Neural cell (in vitro differentiated cells): ENCODE measurements at regions not wholly inside any gene's neighbourhood (a gene's known extent, or its start where the extent isn't known, plus 50 kb on each side); places are given as distances from the start of the nearest gene placed in this dataset.

ENCODE experiments used
- H2AFZ ChIP-seq: fragments of 200-600, 300-800 bp; sonication (generic), shearing (Covaris generic); 2 replicates; pipeline ENCODE4 v1.6.0; 2014; ENCODE audit warnings: low read depth, mild to moderate bottlenecking, antibody characterized with exemption, low read length, moderate library complexity
- H3F3A ChIP-seq: fragments of 200-600 bp; shearing (Covaris generic); 2 replicates; pipeline ENCODE4 v1.6.1; 2016; ENCODE audit warnings: mild to moderate bottlenecking, moderate library complexity, mixed read lengths, antibody characterized with exemption, low read length; ENCODE audit not compliant: insufficient read depth, poor library complexity, severe bottlenecking
- H3K27ac ChIP-seq: fragments of 200-600, 300-800 bp; sonication (generic), shearing (Covaris generic); 2 replicates; pipeline ENCODE4 v1.5.1; 2014; ENCODE audit warnings: mild to moderate bottlenecking, low read length, moderate library complexity
- H3K27me3 ChIP-seq: fragments of 300-800, 200-600 bp; sonication (generic), shearing (Covaris generic); 2 replicates; pipeline ENCODE4 v1.6.0; 2014; ENCODE audit warnings: mild to moderate bottlenecking, low read depth, low read length, moderate library complexity; ENCODE audit not compliant: insufficient read depth
- H3K36me3 ChIP-seq: fragments of 300-800, 200-600 bp; sonication (generic), shearing (Covaris generic); 2 replicates; pipeline ENCODE4 v1.5.1; 2014; ENCODE audit warnings: mild to moderate bottlenecking, antibody characterized with exemption, low read length, moderate library complexity; ENCODE audit not compliant: insufficient read depth
- H3K4me2 ChIP-seq: fragments of 300-800, 200-600 bp; sonication (generic), shearing (Covaris generic); 2 replicates; pipeline ENCODE4 v1.6.0; 2014; ENCODE audit warnings: mild to moderate bottlenecking, low read length
- H3K4me3 ChIP-seq: fragments of 300-800, 200-600 bp; sonication (generic), shearing (Covaris generic); 2 replicates; pipeline ENCODE4 v1.5.1; 2014; ENCODE audit warnings: mild to moderate bottlenecking, low read length, moderate library complexity
- H3K79me2 ChIP-seq: fragments of 200-600 bp; shearing (Covaris generic); replicated peaks from 2 replicates; pipeline ENCODE4 v1.6.0; 2014; ENCODE audit warnings: mild to moderate bottlenecking, low read length, moderate library complexity; ENCODE audit not compliant: insufficient read depth
- H3K9ac ChIP-seq: fragments of 300-800, 200-600 bp; sonication (generic), shearing (Covaris generic); 2 replicates; pipeline ENCODE4 v1.6.1; 2016; ENCODE audit warnings: mild to moderate bottlenecking, low read length, mixed read lengths
- H3K9me2 ChIP-seq: fragments of 200-600 bp; shearing (Covaris generic); 2 replicates; pipeline ENCODE4 v1.6.1; 2016; ENCODE audit warnings: mild to moderate bottlenecking, low read length, mixed read lengths; ENCODE audit not compliant: insufficient read depth
- H3K9me3 ChIP-seq: fragments of 200-600, 300-800 bp; sonication (generic), shearing (Covaris generic); 2 replicates; pipeline ENCODE4 v1.6.1; 2016; ENCODE audit warnings: mild to moderate bottlenecking, mixed run types, low read length, moderate library complexity, mixed read lengths
- H4K20me1 ChIP-seq: fragments of 200-600 bp; shearing (Covaris generic); 2 replicates; pipeline ENCODE4 v1.6.1; 2016; ENCODE audit warnings: mild to moderate bottlenecking, mixed run types; ENCODE audit not compliant: insufficient read depth
- CTCF ChIP-seq: fragments of 450-650 bp; IDR thresholded peaks from 2 replicates; pipeline ENCODE4 v1.5.1; 2014; ENCODE audit warnings: antibody characterized with exemption, mild to moderate bottlenecking, moderate library complexity; ENCODE audit not compliant: poor library complexity, severe bottlenecking
- EP300 ChIP-seq: fragments of 450-650 bp; conservative IDR thresholded peaks from 2 replicates; pipeline ENCODE4 v1.6.1; 2014; ENCODE audit warnings: antibody characterized with exemption, mild to moderate bottlenecking, moderate library complexity; ENCODE audit not compliant: poor library complexity, severe bottlenecking
- MXI1 ChIP-seq: fragments of 450-650 bp; conservative IDR thresholded peaks from 2 replicates; pipeline ENCODE4 v1.6.1; 2014; ENCODE audit warnings: antibody characterized with exemption, mild to moderate bottlenecking; ENCODE audit not compliant: poor library complexity, severe bottlenecking
- POLR2AphosphoS5 ChIP-seq: IDR thresholded peaks from 2 replicates; pipeline ENCODE4 v1.6.1; 2012
- RAD21 ChIP-seq: fragments of 450-650 bp; conservative IDR thresholded peaks from 2 replicates; pipeline ENCODE4 v1.6.1; 2014; ENCODE audit warnings: antibody characterized with exemption, mild to moderate bottlenecking, moderate library complexity
- REST ChIP-seq: IDR thresholded peaks from 2 replicates; pipeline ENCODE4 v1.6.1; 2012; ENCODE audit warnings: borderline replicate concordance

GRCh38 chr6:2429460-2429859 lies 184.1 kb upstream of the GMDS start:
- H3K9ac ChIP-seq = no peak overlapping the region
- no peak overlapping the region for H2AFZ ChIP-seq
- TF ChIP-seq REST (no peak), MXI1 (no peak), POLR2AphosphoS5 (no peak)
- H3K36me3 ChIP-seq = no peaks in the 10 kb centered on the region
- H3K27me3 ChIP-seq = no peaks in the 10 kb centered on the region
- H3K4me3 ChIP-seq = no peak overlapping the region
- no peaks in the 10 kb centered on the region for H3K9me2 ChIP-seq
- no peaks in the 10 kb centered on the region for H4K20me1 ChIP-seq
- no peak overlapping the region for H3K27ac ChIP-seq
- H3F3A ChIP-seq = no peaks in the 10 kb centered on the region
- H3K9me3 ChIP-seq = no peaks in the 10 kb centered on the region
- no peaks in the 10 kb centered on the region for H3K79me2 ChIP-seq
- no peak overlapping the region for H3K4me2 ChIP-seq

- no peak overlapping the region for H3K9ac ChIP-seq
These were observed 183.6 kb upstream of the GMDS start for GRCh38 chr6:2429032-2429431.

More at GRCh38 chr6:2429032-2429431, 183.6 kb upstream of the GMDS start:
- Histone ChIP-seq H3F3A (no peaks in the 10 kb centered on the region), H3K4me3 (no peak overlapping the region), H3K4me2 (no peak overlapping the region), H3K79me2 (no peaks in the 10 kb centered on the region), H4K20me1 (no peaks in the 10 kb centered on the region), H3K27ac (no peak overlapping the region), H3K36me3 (no peaks in the 10 kb centered on the region), H3K27me3 (no peaks in the 10 kb centered on the region), H2AFZ (no peak overlapping the region), H3K9me2 (no peaks in the 10 kb centered on the region), H3K9me3 (no peaks in the 10 kb centered on the region)
- TF ChIP-seq RAD21 = no peak
- no peak for TF ChIP-seq REST
- TF ChIP-seq EP300 = no peak
- no peak for TF ChIP-seq CTCF
